Suppressor macrophage (primary cell): ENCODE measurements at regions not wholly inside any gene's neighbourhood (a gene's known extent, or its start where the extent isn't known, plus 50 kb on each side); places are given as distances from the start of the nearest gene placed in this dataset.
"Not testable (repeated sequence)": the region's sequence is repeated elsewhere in the genome, so short reads cannot be mapped to it uniquely, and the experiment has no call there.

Experiments used
- DNase-seq, 4 experiments: peaks; one replicate each; pipeline ENCODE4 v3.0.0-alpha.2; 2020 to 2022

DNA sequence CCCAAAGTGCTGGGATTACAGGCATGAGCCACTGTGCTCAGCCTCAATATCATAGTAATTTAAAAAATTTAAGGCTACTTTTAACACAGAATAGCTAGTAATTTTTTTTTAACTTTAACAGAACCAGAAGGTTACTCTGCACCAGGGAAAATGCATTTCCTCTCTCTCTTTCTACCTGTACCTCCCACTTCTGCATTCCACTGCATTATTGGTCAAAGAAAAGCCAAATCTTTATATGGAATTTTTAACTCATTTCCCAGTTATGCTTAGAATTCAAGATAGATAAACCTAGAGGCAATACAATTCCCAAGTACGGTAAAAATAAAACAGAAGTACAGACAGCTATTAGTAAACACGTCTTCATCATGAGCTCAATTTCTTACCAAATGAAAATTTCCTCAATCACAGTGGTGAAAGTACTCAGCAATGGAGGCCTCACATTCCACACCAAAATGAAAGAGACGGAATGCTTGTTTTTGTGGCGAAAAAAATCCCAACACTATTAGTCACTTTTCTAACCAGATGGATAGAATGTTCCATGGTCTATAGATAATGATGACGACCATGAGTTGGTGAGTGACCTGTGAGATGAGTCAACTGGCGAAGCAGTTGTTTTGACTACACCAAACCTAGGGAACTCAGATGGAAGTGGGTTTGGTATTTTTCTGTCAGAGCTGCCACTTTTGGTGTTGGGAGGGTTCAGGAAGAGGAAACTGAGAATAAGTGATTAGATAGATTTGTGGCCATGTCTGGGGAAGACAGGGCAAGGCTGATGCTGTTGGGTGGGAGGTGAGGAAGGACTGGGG is 104.7 kb upstream of the SGK1 start:
- peak; percentile 80 to 96 (median 83) for DNase-seq

DNA sequence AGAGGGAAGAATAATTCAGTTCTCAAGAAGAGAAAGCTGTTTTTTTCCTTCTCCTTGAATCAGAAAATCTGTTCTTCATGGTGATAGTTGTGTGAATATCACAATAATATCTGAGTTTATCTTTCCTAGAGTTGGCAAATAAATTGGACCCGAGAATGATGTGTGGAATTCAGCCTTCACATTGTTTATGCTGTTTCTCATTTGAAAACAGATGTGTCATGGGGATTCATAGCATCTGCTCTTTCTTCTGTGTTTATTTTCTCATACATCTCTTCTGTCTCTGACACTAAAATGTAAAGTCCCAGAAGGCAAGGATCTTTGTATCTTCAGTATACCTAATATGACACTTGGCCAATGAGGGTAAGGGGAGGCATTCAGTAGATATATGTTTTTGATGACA is 103.6 kb upstream of the SGK1 start:
- peak in 1 of 4 experiments; percentile 1 for DNase-seq

GRCh38 chr6:134420614-134421181 is 102.8 kb upstream of the SGK1 start:
- DNase-seq, result peak; percentile 62 to 88 (median 68)

- no peak for DNase-seq
Measured at GRCh38 chr6:134419716-134420115, 101.8 kb upstream of the SGK1 start.

GRCh38 chr6:134416418-134417154 is 98.7 kb upstream of the SGK1 start:
- peak; percentile 53 to 77 (median 66) for DNase-seq

DNA sequence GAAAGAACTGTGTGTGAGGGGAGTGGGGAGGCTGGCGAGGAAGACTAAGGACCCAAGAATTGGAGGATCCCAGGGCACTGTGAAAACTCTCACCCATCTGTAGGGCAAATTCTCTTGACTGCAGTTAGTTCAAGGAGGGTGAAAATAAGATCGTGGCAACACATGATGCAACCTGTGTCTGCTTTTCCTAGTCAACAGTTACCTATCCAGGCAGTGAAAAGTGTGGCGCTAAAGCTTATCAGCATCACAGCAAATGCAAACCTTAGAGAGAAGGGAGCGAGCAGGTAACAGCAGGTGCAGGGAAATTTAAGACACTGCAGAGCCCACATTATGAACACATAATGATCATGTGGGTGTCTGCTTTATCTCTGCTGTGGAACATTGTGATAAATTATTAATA is 97.7 kb upstream of the SGK1 start:
- DNase-seq, result no peak

DNA sequence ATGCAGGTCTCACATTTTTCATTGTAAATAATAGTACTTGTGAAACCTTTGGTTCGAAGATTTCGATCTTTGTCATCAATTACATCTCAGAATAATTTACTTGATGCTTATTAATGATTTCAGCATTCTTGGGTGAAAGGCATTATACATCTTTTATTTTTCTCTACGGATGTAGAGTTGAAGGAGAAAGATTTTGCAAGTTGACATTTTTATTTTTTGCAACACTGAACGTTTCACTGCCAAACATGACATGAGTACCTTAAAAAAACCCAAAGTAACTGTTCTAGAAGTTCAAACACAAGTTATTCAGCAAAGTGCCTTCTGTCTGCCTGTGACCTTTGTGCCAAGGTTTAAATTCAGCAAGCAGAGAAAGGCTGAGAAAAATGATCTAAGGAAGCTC is 97.3 kb upstream of the SGK1 start:
- no peak for DNase-seq

- DNase-seq, result no peak
Measured at GRCh38 chr6:134414793-134415192, 96.9 kb upstream of the SGK1 start.

DNA sequence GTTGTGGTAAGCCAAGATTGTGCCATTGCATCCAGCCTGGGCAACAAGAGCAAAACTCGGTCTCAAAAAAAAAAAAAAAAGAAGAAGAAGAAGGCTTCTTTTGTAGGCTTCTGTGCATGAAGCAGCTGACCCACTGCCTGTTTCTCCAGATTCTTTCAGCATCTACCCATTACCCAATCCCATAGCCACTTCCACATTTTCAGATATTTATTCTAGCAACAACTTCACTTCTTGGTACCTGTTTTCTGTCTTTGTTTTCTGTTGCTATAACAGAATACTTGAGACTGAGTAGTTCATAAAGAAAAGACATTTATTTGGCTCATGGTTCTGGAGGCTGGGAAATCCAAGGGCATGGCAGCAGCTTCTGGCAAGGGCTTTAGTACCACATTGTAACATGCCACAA is 95.3 kb upstream of the SGK1 start:
- DNase-seq, result peak; percentile 83 to 97 (median 88)

DNA sequence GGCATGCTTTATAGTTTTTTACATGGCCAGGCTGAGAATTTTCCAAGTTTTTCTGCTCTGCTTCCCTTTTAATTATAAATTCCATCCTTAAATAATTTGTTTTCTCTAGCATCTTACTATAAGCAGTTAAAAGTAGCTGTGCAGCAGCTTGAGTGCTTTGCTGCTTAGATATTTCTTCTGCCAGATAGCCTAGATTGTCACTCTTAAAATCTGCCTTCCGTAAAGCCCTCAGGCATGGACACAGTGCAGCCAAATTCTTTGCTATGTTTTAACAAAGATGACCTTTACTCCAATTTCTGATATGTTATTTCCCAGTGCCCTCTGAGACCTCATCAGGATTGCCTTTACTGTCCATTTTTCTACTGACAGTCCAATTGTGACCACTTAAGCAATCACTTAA is 92.6 kb upstream of the SGK1 start:
- DNase-seq, result no peak

DNA sequence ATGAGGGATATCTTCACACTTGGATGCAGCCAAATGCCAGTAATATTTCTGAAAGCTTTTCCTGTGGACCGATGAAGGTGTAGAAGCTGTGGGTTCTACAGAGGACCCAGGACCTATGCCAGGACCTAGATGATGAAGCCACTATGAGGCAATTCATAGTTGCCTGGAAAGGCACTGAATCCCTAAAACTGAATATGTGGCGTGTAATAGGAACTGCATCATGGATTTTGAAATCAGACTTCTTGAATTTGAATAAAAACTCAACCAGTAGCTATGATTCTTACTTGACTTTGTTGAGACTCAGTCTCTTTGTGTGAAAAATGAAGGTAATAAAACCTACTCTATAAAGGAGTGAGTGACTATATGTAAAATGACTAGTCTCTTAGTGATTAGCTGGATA is 89.9 kb upstream of the SGK1 start:
- DNase-seq, result peak in 3 of 4 experiments; percentile 30 to 63 (median 58)

DNA sequence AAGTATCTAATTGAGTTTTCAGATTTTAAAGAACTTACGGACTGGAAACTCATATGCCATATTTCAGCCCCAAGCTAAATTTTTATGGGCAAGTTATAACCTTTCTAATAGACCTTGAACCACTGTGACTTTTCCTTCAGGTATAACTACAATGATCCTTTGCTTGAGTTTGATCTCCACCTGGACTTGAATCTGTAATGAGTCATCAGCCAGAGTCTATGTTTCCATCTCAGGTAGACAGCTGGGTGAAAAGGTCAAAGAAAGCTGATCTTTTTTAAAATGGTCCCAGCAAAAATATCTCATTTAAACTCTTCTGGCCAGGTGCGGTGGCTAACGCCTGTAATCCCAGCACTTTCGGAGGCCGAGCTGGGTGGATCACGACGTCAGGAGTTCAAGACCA is 88.4 kb upstream of the SGK1 start:
- no peak for DNase-seq

DNA sequence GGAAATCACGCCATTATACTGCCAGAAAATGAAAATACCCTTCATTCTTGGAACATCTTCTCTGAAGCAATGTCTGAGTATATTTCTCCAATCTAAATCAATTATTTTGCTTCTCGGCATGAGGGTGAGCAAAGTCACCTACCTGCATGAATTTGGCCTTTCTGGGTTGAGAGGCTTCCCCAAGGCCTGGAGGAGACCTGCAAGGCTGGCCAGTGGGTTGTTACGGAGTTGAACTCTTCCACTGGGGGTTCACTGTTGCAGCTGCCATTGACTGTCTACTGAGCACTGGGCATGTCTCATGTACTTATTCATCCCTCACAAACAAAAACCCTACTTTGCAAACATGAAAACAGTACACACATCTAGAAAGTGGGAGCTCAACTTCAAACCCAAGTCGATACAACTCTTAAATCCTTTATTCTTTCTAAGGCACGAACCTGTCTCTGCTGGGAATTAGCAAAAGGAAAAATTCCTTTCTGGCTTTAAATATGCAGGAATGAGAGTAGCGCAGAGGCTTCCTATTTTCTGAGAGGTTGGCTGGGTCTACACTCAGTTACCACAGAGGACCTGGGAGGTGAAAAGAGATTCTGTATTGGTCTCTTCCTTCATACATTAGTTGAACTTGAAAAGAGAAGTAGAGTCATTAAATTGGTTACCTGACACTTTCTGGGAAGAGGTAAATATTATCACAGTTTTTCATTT is 87.6 kb upstream of the SGK1 start:
- DNase-seq, result no peak

DNA sequence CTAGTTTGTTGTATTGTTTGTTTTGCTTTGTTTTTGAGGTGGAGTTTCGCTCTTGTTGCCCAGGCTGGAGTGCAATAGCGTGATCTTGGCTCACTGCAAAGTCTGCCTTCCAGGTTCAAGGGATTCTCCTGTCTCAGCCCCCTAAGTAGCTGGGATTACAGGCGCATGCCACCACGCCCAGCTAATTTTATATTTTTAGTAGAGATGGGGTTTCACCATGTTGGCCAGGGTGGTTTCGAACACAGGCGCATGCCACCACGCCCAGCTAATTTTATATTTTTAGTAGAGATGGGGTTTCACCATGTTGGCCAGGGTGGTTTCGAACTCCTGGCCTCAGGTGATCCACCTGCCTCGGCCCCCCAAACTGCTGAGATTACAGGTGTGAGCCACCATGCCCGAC is 85.4 kb upstream of the SGK1 start:
- DNase-seq, result not testable (repeated sequence)

GRCh38 chr6:134402372-134402984 is 84.6 kb upstream of the SGK1 start:
- no peak for DNase-seq

DNA sequence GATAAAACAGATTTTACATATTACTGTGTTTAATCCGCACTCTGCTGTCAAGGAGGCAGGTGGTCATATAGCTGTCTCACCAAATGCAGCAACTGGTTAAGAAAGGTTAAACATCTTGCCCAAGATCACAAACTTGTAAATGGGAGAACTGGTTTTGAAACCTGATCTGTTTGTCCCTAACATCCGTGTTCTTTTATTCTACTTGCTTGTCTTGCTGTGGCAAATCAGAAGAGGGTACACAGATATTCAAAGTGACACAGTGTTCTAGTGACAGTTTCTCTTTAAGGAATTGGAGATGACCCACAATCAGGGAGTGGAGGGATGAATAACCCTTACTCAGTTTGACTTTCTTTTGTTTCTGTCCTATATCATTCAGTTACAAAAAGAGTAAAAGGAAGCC is 83.0 kb upstream of the SGK1 start:
- no peak for DNase-seq

DNA sequence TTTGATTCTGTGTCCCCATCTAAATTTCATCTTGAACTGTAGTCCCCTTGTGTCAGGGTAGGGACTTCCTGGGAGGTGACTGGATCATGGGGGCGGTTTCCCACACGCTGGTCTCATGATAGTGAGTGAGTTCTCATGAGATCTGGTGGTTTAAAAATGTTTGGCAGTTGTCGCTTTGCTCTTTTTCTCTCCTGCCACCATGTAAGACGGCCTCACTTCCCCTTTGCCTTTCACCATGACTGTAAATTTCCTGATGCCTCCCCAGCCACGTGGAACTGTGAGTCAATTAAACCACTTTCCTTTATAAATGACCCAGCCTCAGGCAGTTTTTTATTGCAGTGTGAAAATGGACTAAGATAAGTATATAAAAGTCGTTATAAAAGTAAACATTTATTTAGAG is 80.5 kb upstream of the SGK1 start:
- peak; percentile 92 to 98 (median 94) for DNase-seq

- DNase-seq, result no peak
Measured at GRCh38 chr6:134397676-134398075, 79.8 kb upstream of the SGK1 start.

DNA sequence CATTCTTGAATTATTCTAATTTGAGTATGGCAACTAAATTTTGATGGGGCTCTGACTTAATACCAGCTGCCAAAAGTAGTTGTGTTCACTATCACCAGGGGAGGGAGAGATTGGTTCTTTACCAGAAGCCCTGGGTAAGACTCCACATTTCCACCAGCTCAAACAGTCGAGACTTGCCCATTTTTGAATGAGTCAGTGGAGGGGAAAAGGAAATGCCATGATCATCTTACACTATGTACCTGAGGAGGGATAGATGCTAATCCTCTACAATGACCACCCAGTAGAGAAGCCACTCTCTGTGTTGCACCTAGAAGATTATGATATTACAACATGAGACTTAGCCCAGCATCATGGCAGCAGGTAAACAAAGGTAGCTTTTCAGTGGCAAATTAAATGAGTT is 77.0 kb upstream of the SGK1 start:
- DNase-seq, result no peak

GRCh38 chr6:134394208-134394607 is 76.3 kb upstream of the SGK1 start:
- no peak for DNase-seq

- DNase-seq, result no peak
Measured at GRCh38 chr6:134391205-134391604, 73.3 kb upstream of the SGK1 start.

DNA sequence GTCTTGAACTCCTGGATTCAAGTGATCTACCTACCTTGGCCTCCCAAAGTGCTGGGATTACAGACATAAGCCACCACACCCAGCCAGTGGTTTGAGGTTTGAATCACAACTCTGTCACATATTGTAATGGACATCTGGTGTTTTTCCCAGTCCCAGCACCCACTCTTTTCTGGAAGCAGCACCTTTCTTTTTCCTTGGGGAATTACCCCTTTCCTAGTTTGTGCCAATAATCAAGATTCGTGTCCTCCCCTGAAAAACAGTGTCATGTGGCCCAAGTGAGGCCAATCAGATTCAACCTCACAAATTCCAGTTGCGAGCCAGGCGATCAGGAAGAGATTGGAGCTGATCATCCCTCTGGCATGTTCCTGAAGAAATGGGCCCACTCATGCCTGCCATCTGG is 71.7 kb upstream of the SGK1 start:
- no peak for DNase-seq

DNA sequence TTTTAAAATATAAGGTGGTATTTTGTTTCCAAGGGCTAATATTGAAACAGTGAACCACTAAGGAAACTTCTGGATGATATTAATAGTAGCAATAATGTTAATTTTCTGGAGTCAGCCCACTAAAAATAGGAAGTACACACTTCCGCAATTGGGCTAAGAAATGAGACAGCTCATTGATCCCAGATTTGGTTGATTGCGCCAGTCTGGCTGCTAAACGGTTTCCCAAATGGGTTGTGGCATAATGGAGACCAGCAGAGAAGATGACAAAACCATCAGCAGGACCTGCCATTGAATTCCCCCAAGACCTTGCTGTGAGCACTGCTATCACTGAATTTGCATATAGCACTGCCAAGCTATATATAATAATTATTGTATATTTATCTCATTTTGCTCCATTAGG is 71.2 kb upstream of the SGK1 start:
- peak; percentile 83 to 95 (median 90) for DNase-seq
